ENCODE measurements at regions not wholly inside any gene's neighbourhood (a gene's known extent, or its start where the extent isn't known, plus 50 kb on each side); places are given as distances from the start of the nearest gene placed in this dataset.

DNA sequence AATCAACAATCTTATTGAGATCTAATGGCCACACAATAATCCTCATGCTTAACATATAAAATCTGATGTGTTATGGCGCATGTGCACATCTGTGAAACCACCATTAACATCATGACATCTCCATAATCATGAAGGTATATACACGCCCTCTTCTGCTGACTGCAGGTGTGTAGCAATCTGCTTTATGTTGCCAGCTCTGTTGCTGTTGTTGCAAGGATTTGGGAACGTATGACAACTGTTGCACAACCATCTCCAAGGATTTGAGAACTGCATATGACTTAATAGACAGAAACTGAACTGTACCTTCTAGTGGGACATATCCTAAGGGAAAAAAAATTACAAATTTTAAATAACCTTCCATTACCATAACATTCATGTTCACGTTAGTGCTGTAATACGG is 243.5 kb upstream of the HSFY2 start:
- H3K4me3 ChIP-seq (ENCODE audit: low read depth, low read length) = no peak overlapping the region
- DNase-seq (ENCODE audit: low read depth) = peak; percentile 44
- H3K27me3 ChIP-seq (ENCODE audit: control insufficient read depth, insufficient read depth, low read length) = no peaks in the 10 kb centered on the region
- no peak for FAIRE-seq
- TF ChIP-seq, protein P1, sequence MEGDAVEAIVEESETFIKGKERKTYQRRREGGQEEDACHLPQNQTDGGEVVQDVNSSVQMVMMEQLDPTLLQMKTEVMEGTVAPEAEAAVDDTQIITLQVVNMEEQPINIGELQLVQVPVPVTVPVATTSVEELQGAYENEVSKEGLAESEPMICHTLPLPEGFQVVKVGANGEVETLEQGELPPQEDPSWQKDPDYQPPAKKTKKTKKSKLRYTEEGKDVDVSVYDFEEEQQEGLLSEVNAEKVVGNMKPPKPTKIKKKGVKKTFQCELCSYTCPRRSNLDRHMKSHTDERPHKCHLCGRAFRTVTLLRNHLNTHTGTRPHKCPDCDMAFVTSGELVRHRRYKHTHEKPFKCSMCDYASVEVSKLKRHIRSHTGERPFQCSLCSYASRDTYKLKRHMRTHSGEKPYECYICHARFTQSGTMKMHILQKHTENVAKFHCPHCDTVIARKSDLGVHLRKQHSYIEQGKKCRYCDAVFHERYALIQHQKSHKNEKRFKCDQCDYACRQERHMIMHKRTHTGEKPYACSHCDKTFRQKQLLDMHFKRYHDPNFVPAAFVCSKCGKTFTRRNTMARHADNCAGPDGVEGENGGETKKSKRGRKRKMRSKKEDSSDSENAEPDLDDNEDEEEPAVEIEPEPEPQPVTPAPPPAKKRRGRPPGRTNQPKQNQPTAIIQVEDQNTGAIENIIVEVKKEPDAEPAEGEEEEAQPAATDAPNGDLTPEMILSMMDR (IDR thresholded peaks at IDR 0.05; ENCODE audit: insufficient read depth, low read length, severe bottlenecking) = no peak
- H3K36me3 ChIP-seq (ENCODE audit: control insufficient read depth, insufficient read depth, low read length) = no peaks in the 10 kb centered on the region

DNA sequence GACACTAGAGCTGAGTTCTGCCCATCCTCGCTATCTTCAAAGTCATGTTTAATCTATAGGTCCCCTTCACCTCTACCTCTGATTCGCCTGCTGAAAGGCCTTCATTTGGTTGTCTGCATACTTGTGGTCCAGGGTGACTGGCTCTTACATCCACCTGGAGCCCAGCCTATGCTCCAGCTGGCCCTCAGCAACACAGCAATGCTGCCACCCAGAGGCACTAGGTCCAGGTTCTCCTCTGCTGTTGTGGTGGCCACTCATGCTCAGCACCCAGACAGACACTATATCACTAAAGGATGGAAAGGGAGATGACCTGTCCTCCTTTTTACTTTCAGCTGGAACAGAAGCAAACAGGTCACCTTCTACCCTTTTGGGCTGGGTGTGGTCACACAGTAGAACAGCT is 242.3 kb upstream of the HSFY2 start:
- Histone ChIP-seq H3K27me3 (ENCODE audit: control insufficient read depth, insufficient read depth, low read length) (no peaks in the 10 kb centered on the region), H3K4me3 (ENCODE audit: low read depth, low read length) (no peak overlapping the region), H3K36me3 (ENCODE audit: control insufficient read depth, insufficient read depth, low read length) (no peaks in the 10 kb centered on the region)
- FAIRE-seq (no peak), DNase-seq (ENCODE audit: low read depth) (peak; percentile 17)
- TF ChIP-seq, protein P1 (IDR thresholded peaks at IDR 0.05; ENCODE audit: insufficient read depth, low read length, severe bottlenecking) = peak; percentile 16

DNA sequence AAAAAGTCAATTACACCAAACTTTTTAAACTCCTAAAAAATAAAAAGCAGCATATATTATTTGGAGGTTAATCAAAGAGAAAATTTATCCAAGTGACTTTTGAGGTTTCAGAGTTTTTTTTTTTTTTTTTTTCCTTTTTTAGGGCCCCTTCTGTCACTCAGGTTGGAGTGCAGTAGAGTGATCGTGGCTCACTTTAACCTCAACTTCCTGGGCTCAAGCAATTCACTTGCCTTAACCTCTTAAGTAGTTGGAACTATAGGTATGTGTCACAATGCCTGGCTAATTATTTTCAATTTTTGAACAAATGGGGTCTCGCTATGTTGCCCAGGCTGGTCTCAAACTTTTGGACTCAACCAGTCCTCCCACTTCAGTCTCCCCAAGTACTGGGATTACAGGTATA is 241.7 kb upstream of the HSFY2 start:
- TF ChIP-seq, protein P1 (IDR thresholded peaks at IDR 0.05; ENCODE audit: insufficient read depth, low read length, severe bottlenecking) = no peak
- Histone ChIP-seq H3K27me3 (ENCODE audit: control insufficient read depth, insufficient read depth, low read length) (no peaks in the 10 kb centered on the region), H3K4me3 (ENCODE audit: low read depth, low read length) (no peak overlapping the region), H3K36me3 (ENCODE audit: control insufficient read depth, insufficient read depth, low read length) (no peaks in the 10 kb centered on the region)
- FAIRE-seq = no peak
- DNase-seq (ENCODE audit: low read depth) = no peak

DNA sequence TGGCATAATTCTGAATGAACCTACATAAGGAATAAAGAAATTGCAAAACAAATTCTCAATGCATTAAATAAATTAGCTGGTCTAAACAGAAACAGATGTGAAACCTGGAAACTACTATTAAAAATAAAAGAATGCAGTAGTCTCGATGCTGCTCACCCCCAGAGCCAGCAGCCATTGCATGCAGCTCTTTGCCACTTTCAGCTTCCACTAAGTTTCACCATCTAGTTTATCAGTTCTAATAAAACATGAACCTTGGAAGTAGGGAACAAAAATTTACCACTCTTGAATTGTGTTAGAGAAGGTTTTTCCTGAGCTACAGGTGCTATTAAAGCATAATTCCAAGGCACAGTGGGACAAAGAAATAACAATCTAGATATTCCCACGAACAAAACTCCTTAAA is 239.4 kb upstream of the HSFY2 start:
- DNase-seq (ENCODE audit: low read depth) (no peak), FAIRE-seq (no peak)
- TF ChIP-seq, protein P1 (IDR thresholded peaks at IDR 0.05; ENCODE audit: insufficient read depth, low read length, severe bottlenecking) = no peak
- H3K27me3 ChIP-seq (ENCODE audit: control insufficient read depth, insufficient read depth, low read length) = no peaks in the 10 kb centered on the region
- no peak overlapping the region for H3K4me3 ChIP-seq (ENCODE audit: low read depth, low read length)
- H3K36me3 ChIP-seq (ENCODE audit: control insufficient read depth, insufficient read depth, low read length) = no peaks in the 10 kb centered on the region

DNA sequence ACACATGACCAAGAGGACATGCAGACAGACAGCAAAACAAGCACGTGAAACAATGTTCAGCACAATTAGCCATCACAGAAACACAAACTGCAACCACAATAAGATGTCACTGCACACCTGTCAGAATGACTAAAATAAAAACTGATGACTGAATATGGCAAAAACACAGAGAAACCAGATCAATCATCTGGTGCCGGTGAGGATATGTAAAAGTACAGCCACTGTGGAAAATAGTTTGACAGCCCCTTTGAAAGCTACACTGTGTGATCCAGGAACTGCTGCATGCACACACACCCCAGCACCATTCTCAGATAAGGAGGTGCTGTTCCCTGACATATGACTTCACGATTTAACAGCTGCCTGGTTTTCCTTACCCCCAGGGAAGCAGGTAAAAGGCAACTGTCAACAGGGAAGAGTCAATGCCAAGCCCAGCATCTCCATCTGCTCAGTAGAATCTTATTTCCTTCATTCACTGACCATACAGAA is 238.1 kb upstream of the HSFY2 start:
- no peak overlapping the region for H3K4me3 ChIP-seq (ENCODE audit: low read depth, low read length)
- TF ChIP-seq, protein P1 (IDR thresholded peaks at IDR 0.05; ENCODE audit: insufficient read depth, low read length, severe bottlenecking) = no peak
- no peaks in the 10 kb centered on the region for H3K27me3 ChIP-seq (ENCODE audit: control insufficient read depth, insufficient read depth, low read length)
- FAIRE-seq (no peak), DNase-seq (ENCODE audit: low read depth) (no peak)
- no peaks in the 10 kb centered on the region for H3K36me3 ChIP-seq (ENCODE audit: control insufficient read depth, insufficient read depth, low read length)

DNA sequence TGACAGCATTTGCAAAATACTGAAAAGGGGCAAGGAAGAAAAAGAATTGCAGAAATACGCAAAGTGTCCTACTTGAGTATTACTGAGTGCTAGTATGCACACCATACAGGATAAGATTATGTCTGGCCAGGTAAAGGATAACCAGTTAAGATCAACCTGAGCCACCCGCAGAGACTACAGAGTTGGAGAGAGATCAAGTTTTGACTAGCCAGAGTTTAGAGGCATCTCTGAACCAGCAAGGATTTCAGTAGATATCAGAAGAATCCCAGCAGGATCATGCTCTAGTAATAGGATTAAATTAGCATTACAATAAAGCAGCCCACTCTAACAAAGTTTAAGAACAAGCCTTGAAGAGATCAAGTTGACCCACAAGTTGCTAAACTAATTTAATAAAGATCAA is 232.7 kb upstream of the HSFY2 start:
- TF ChIP-seq, protein P1 (IDR thresholded peaks at IDR 0.05; ENCODE audit: insufficient read depth, low read length, severe bottlenecking) = no peak
- DNase-seq (ENCODE audit: low read depth) (no peak), FAIRE-seq (no peak)
- H3K4me3 ChIP-seq (ENCODE audit: low read depth, low read length) = no peak overlapping the region
- H3K36me3 ChIP-seq (ENCODE audit: control insufficient read depth, insufficient read depth, low read length) = no peaks in the 10 kb centered on the region
- no peaks in the 10 kb centered on the region for H3K27me3 ChIP-seq (ENCODE audit: control insufficient read depth, insufficient read depth, low read length)
